ENCODE measurements at regions not wholly inside any gene's neighbourhood (a gene's known extent, or its start where the extent isn't known, plus 50 kb on each side); places are given as distances from the start of the nearest gene placed in this dataset.

- TF ChIP-seq CTCF (IDR thresholded peaks at IDR 0.05; ENCODE audit: low read length) (no peak), EZH2 (optimal IDR thresholded peaks at IDR 0.05; ENCODE audit: low read depth, low read length) (no peak)
Observed at GRCh38 chr3:29079358-29079757, 201.5 kb upstream of the RBMS3 start.

All from MM.1S (cell line).